ENCODE measurements at regions not wholly inside any gene's neighbourhood (a gene's known extent, or its start where the extent isn't known, plus 50 kb on each side); places are given as distances from the start of the nearest gene placed in this dataset.

- H3K9me3 Mint-ChIP-seq, result no peaks in the 10 kb centered on the region
- no peak for DNase-seq (ENCODE audit: low spot score in 2 of 2)
- H3K4me1 Mint-ChIP-seq, result no peaks in the 10 kb centered on the region
- H3K4me3 Mint-ChIP-seq, result no peak overlapping the region
- ATAC-seq (replicated peaks; ENCODE audit: extremely low read depth, poor library complexity, severe bottlenecking), result no peak
- no peaks in the 10 kb centered on the region for H3K27me3 Mint-ChIP-seq
- peak overlapping the region; percentile 42 for H3K27ac Mint-ChIP-seq (ENCODE audit: low read depth)
- no peaks in the 10 kb centered on the region for H3K36me3 Mint-ChIP-seq (ENCODE audit: insufficient read depth)
Observed at GRCh38 chrX:82458207-82458754, 1049.8 kb upstream of the POU3F4 start.

GRCh38 chrX:82466994-82467393 lies 1041.1 kb upstream of the POU3F4 start:
- Mint-ChIP-seq H3K9me3 (no peaks in the 10 kb centered on the region), H3K27me3 (no peaks in the 10 kb centered on the region), H3K36me3 (ENCODE audit: insufficient read depth) (peaks cover 2% of the 10 kb centered on the region), H3K27ac (ENCODE audit: low read depth) (no peak overlapping the region), H3K4me3 (no peak overlapping the region), H3K4me1 (no peaks in the 10 kb centered on the region)
- no peak for DNase-seq (ENCODE audit: low spot score in 2 of 2)
- no peak for ATAC-seq (replicated peaks; ENCODE audit: extremely low read depth, poor library complexity, severe bottlenecking)

Data from central memory CD8-positive, alpha-beta T cell (primary cell).